Coronary artery (tissue), 2 donors: ENCODE measurements at regions not wholly inside any gene's neighbourhood (a gene's known extent, or its start where the extent isn't known, plus 50 kb on each side); places are given as distances from the start of the nearest gene placed in this dataset.

Source experiments
- DNase-seq: peaks from one replicate; pipeline ENCODE4 v3.0.0-alpha.2; 2017; ENCODE audit warnings: low spot score
- H3K27ac ChIP-seq, 2 donors: fragments of 200-600 bp; sonication (generic); one replicate each; pipeline ENCODE4 v1.5.1; 2016 to 2019
- H3K4me3 ChIP-seq: fragments of 200-600 bp; sonication (generic); 2 replicates; pipeline ENCODE4 v1.5.1; 2016; ENCODE audit warnings: mild to moderate bottlenecking, moderate library complexity
- CTCF ChIP-seq: fragments of 200-600 bp; sonication (generic); IDR thresholded peaks from one replicate; pipeline ENCODE4 v1.5.1; 2019; ENCODE audit warnings: antibody characterized with exemption

- TF ChIP-seq CTCF = no peak
- Histone ChIP-seq H3K4me3 (no peak overlapping the region), H3K27ac (no peak overlapping the region)
- DNase-seq = no peak
Measured at GRCh38 chr16:81164958-81165357, 68.8 kb upstream of the GCSH start.

GRCh38 chr16:81164481-81164880 is 68.3 kb upstream of the GCSH start:
- TF ChIP-seq CTCF = no peak
- H3K27ac ChIP-seq = no peak overlapping the region
- no peak overlapping the region for H3K4me3 ChIP-seq
- no peak for DNase-seq

DNA sequence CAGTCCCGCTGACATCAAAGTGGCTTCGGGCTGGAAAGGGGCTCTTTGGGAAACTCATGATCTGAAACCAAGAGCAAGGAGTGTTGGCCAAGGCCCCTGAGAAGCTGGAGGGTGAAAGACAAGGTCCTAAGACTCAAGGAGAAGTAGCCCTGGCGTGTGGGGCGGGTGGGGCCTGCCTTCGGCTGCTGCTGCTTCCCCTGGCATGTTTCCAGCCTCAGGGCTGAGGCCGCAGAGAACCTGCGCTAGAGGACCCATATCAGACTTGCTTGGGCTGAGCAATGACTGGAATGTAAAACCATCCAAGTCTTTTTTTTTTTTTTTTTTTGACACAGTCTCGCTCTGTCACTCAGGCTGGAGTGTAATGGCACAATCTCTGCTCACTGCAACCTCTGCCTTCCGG is 67.5 kb upstream of the GCSH start:
- TF ChIP-seq CTCF = no peak
- Histone ChIP-seq H3K4me3 (no peak overlapping the region), H3K27ac (no peak overlapping the region)
- DNase-seq = no peak

DNA sequence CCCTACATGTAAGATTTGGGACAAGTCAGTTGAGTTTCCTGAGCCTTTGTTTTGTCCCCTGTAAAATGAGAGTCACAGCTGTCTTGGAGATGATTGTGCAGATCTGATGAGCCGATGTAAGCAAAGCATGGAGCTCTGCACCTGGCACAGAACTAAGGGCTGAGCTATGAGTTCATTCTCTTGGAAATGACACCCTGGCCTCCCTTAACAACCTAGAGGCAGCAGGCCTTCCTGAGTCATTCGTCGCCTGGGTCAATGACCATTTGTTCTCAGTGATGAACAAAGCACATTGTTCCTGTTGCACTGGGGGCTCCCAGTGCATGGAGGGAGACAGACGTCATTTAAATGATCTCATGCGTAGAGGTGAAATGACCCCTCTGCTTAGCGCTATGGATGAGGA is 62.8 kb upstream of the GCSH start:
- DNase-seq = no peak

DNA sequence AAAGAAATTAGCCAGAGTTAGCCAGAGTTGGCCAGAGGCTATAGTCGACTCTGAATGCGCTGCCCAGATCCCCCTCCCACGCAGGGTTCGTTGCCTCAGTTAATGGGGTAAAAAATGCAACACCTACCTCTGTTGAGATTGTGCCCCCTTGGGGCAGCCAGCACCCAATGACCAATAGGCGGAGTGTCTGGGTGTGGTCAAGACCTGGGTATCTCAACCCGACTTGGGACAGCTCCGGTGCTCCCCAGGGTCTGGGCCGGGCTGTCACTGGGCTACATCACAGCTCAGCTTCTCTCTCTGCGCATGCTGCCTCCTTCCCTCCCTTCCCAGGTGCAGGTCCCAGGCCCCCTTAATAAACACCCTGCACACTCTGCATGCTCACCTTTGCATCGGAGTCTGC is 59.6 kb upstream of the GCSH start:
- DNase-seq = no peak
- TF ChIP-seq CTCF = no peak
- H3K4me3 ChIP-seq = no peak overlapping the region
- H3K27ac ChIP-seq = no peak overlapping the region

More for the DNA sequence above, 62.8 kb upstream of the GCSH start:
- Histone ChIP-seq H3K27ac (no peak overlapping the region), H3K4me3 (no peak overlapping the region)
- TF ChIP-seq CTCF = no peak

GRCh38 chr16:81151648-81152310 is 55.6 kb upstream of the GCSH start:
- H3K27ac ChIP-seq = no peak overlapping the region
- DNase-seq = no peak
- H3K4me3 ChIP-seq = no peak overlapping the region
- no peak for TF ChIP-seq CTCF

GRCh38 chr16:81149614-81150013 is 53.4 kb upstream of the GCSH start:
- no peak overlapping the region for H3K4me3 ChIP-seq
- no peak for TF ChIP-seq CTCF
- no peak overlapping the region for H3K27ac ChIP-seq
- DNase-seq = no peak
